Endothelial cell (in vitro differentiated cells): ENCODE measurements at regions not wholly inside any gene's neighbourhood (a gene's known extent, or its start where the extent isn't known, plus 50 kb on each side); places are given as distances from the start of the nearest gene placed in this dataset.

ENCODE experiments used
- DNase-seq: peaks from one replicate; pipeline ENCODE4 v3.0.0; 2021; ENCODE audit warnings: low spot score
- H3K27ac Mint-ChIP-seq: one replicate; pipeline ENCODE4 v1.8.0; 2021; ENCODE audit warnings: mixed read lengths, inconsistent platforms; ENCODE audit not compliant: unreplicated experiment
- H3K27me3 Mint-ChIP-seq: one replicate; pipeline ENCODE4 v1.8.0; 2021; ENCODE audit warnings: mild to moderate bottlenecking, moderate library complexity, mixed read lengths, inconsistent platforms; ENCODE audit not compliant: unreplicated experiment
- H3K36me3 Mint-ChIP-seq: one replicate; pipeline ENCODE4 v1.8.0; 2021; ENCODE audit warnings: mild to moderate bottlenecking, low read depth, mixed read lengths, inconsistent platforms; ENCODE audit not compliant: unreplicated experiment
- H3K4me1 Mint-ChIP-seq: one replicate; pipeline ENCODE4 v1.8.0; 2021; ENCODE audit warnings: mild to moderate bottlenecking, mixed read lengths, inconsistent platforms; ENCODE audit not compliant: unreplicated experiment
- H3K4me3 Mint-ChIP-seq: one replicate; pipeline ENCODE4 v1.8.0; 2021; ENCODE audit warnings: mild to moderate bottlenecking, mixed read lengths, inconsistent platforms; ENCODE audit not compliant: unreplicated experiment
- H3K9me3 Mint-ChIP-seq: one replicate; pipeline ENCODE4 v1.8.0; 2021; ENCODE audit warnings: mixed read lengths, inconsistent platforms; ENCODE audit not compliant: unreplicated experiment
- TF ChIP-seq, protein P1 (sequence below): fragments of 200-600 bp; sonication (generic); IDR thresholded peaks from one replicate; pipeline ENCODE4 v1.5.0; 2021; ENCODE audit warnings: antibody characterized with exemption; ENCODE audit not compliant: unreplicated experiment

DNA sequence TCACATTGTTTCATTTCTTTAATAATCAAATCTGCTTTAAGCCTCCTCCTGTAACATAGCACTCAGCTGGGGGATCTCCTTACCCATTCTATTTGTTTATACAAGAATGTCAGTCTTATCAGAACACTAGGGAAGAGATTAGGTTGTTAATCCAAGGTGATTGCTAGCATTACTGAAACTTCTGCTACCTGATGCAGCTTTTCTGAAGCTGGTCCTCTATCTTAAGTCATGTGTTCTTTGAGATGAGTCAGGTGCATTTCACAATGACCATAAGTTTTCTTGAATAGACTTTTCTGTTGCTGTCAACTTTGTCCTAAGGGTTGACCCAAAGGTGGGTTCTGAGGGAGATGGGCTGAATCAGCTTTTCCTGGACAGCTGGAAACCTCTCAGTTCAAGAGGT, 60.7 kb upstream of the SYNCRIP start:
- TF ChIP-seq, protein P1, sequence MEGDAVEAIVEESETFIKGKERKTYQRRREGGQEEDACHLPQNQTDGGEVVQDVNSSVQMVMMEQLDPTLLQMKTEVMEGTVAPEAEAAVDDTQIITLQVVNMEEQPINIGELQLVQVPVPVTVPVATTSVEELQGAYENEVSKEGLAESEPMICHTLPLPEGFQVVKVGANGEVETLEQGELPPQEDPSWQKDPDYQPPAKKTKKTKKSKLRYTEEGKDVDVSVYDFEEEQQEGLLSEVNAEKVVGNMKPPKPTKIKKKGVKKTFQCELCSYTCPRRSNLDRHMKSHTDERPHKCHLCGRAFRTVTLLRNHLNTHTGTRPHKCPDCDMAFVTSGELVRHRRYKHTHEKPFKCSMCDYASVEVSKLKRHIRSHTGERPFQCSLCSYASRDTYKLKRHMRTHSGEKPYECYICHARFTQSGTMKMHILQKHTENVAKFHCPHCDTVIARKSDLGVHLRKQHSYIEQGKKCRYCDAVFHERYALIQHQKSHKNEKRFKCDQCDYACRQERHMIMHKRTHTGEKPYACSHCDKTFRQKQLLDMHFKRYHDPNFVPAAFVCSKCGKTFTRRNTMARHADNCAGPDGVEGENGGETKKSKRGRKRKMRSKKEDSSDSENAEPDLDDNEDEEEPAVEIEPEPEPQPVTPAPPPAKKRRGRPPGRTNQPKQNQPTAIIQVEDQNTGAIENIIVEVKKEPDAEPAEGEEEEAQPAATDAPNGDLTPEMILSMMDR: no peak
- H3K27me3 Mint-ChIP-seq: no peaks in the 10 kb centered on the region
- H3K27ac Mint-ChIP-seq: no peak overlapping the region
- H3K9me3 Mint-ChIP-seq: no peaks in the 10 kb centered on the region
- no peak overlapping the region for H3K4me3 Mint-ChIP-seq
- H3K4me1 Mint-ChIP-seq: no peaks in the 10 kb centered on the region
- peaks cover 3% of the 10 kb centered on the region for H3K36me3 Mint-ChIP-seq
- DNase-seq: no peak
